ENCODE measurements at regions not wholly inside any gene's neighbourhood (a gene's known extent, or its start where the extent isn't known, plus 50 kb on each side); places are given as distances from the start of the nearest gene placed in this dataset.
A peak's percentile ranks its signal among the peaks of the same experiment; 100 is the strongest.

DNA sequence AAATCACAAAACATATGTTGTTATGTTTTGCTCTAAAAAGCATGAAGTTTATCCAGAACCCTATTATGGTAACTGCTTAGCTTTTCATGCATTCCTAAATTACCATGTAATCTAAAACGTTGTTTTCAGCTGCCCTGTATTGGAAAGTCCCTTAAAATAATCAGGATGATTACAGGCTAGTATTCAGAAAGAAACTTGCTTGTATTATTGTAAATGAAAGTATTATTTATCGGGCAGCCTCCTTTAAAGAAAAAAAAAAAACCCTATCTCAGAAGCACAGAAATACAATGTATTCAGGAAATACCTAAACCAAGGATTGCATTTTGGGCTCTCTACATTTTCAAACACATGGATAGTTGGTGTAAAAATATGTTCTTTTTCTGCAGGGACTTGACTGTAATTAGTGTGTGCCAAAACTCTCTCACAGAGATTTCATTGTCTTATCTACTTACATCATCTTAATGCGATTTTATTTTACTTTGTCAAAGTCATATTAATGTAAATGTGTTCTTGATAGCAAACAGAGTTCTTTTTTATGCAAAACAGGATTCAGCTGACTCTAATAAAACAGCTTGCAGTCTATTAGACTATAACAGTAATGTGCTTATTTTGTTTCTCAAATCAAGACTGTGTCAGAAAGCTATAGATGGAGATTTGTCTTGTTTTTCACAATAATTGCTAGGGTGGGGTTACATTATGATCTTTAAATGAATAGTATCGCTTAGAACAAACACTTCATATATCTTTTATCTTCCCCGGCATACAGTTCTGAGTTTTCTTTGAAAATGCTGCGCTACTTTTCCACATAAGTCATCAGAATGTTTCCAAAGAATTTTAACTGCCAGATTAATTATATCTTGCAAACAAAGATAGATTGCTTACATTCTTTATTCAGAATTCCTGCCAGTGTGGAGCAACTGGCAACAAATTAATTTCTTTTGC lies 65.3 kb upstream of the ARID5B start:
- Histone ChIP-seq H3K4me1 (ENCODE audit: control insufficient read depth, insufficient read depth, low read length) (peaks cover 14% of the 10 kb centered on the region), H3K4me2 (ENCODE audit: low read depth, low read length) (peak overlapping the region; percentile 74), H2BK120ac (ENCODE audit: low read depth, low read length) (peak overlapping the region; percentile 78), H2AFZ (replicated peaks; ENCODE audit: low read length, poor library complexity) (no peak overlapping the region), H2AK5ac (ENCODE audit: low read depth, low read length) (no peak overlapping the region), H3K18ac (ENCODE audit: low read depth, low read length) (peak overlapping the region; percentile 90), H3K36me3 (ENCODE audit: control insufficient read depth, insufficient read depth, low read length) (no peaks in the 10 kb centered on the region), H2BK15ac (ENCODE audit: low read depth, low read length) (0 out of 3 replicates have a peak overlapping the region, but pooled peaks have one; percentile 19), H4K91ac (ENCODE audit: insufficient read depth, low read depth, low read length) (no peak overlapping the region), H3K9me3 (ENCODE audit: control insufficient read depth, insufficient read depth, low read length) (no peaks in the 10 kb centered on the region), H2AK9ac (replicated peaks; ENCODE audit: low read depth, low read length, poor library complexity) (no peak overlapping the region), H3K4ac (ENCODE audit: low read depth, low read length) (peak overlapping the region; percentile 26; the same call in 1 of the 2 replicates), H4K8ac (ENCODE audit: low read depth in 2 of 2, low read length in 2 of 2) (peak overlapping the region in 1 of 2 experiments; percentile 59; a peak in 1 of 4 replicates), H4K5ac (ENCODE audit: low read depth, low read length) (peak overlapping the region; percentile 53; the same call in 1 of the 2 replicates), H3K9me1 (ENCODE audit: insufficient read depth, low read length) (0 out of 2 replicates have a peak, but pooled peaks cover 6% of the 10 kb centered on the region), H3K27me3 (ENCODE audit: control insufficient read depth, insufficient read depth, low read length) (no peaks in the 10 kb centered on the region), H3K79me1 (ENCODE audit: low read depth in 1 of 2, low read length in 2 of 2) (0 out of 4 replicates have a peak, but pooled peaks cover 0 to 2% of the 10 kb centered on the region in 2 experiments), H3K56ac (ENCODE audit: extremely low read depth, insufficient read depth, low read length) (peak overlapping the region; percentile 75), H3K27ac (ENCODE audit: insufficient read depth, low read length) (peak overlapping the region; percentile 77; the same call in 1 of the 2 replicates), H4K20me1 (ENCODE audit: insufficient read depth, low read length) (no peaks in the 10 kb centered on the region), H3K4me3 (ENCODE audit: insufficient read depth, low read depth, low read length) (no peak overlapping the region), H3K23ac (ENCODE audit: low read depth, low read length) (peak overlapping the region; percentile 37; the same call in 1 of the 2 replicates), H3K9ac (ENCODE audit: low read depth, low read length) (peak overlapping the region; percentile 46), H3K14ac (replicated peaks; ENCODE audit: low read depth, low read length) (peak overlapping the region; percentile 27; the same call in 1 of the 2 replicates), H2BK20ac (ENCODE audit: low read depth, low read length) (peak overlapping the region; percentile 72; the same call in 1 of the 2 replicates), H2BK5ac (ENCODE audit: low read depth, low read length, poor library complexity, severe bottlenecking) (peak overlapping the region; percentile 76)
- peak; percentile 75 for DNase-seq
- ChIA-PET POLR2A (ENCODE audit: unreplicated experiment) (interaction anchor here (0.5 kb wide), 1 partner anchor 66 kb away, joined by 5 read pairs; no protein-coding TSS in a partner anchor), CTCF (interaction anchor here (0.5 to 2.4 kb wide), 6 partner anchors 40 to 428 kb away, joined by 3 to 14 read pairs (median 3); no protein-coding TSS in a partner anchor)
- WGBS, 2 experiments (ENCODE audit: extremely low coverage in 2 of 2, insufficient read length in 1 of 2): no CpG with 5 or more reads among the region's 6 CpGs
- peak; percentile 58 for ATAC-seq (ENCODE audit: low read depth)
- no TSS peak for BruUV-seq (replicated peaks)
- in situ Hi-C loops (cut with MboI; ENCODE audit: low sequenced_read_pairs): no loop called here
- intact Hi-C loops (cut with micrococcal nuclease): loop anchor here (1.0 to 5.0 kb wide), 6 partner anchors 43 to 1019 kb away; no protein-coding TSS in a partner anchor
- no peak for TF ChIP-seq RCOR1 (IDR thresholded peaks at IDR 0.05; ENCODE audit: insufficient replicate concordance, low read length)
- dilution Hi-C loops (cut with HindIII; ENCODE audit: low sequenced_read_pairs, unreplicated experiment): no loop called here
